MCF 10A (cell line): ENCODE measurements at regions not wholly inside any gene's neighbourhood (a gene's known extent, or its start where the extent isn't known, plus 50 kb on each side); places are given as distances from the start of the nearest gene placed in this dataset.
A peak's percentile ranks its signal among the peaks of the same experiment; 100 is the strongest.

Source experiments
- BruUV-seq: library from RNA; stranded (reverse); fragments of 400-500 nt; replicated peaks from 2 replicates; lab custom pipeline; 2021; lab: Mats Ljungman, UMichigan
- CTCF ChIA-PET: fragments of 300-600 bp; sonication (Branson Sonifier 250); formaldehyde crosslinking; extraction: SDS; loops from one replicate; lab custom pipeline; 2021; ENCODE audit warnings: antibody characterized with exemption, inconsistent platforms; lab: Yijun Ruan, JAX
- POLR2A ChIA-PET: fragments of 300-600, 350-650 bp; sonication (Branson Sonifier 250); formaldehyde crosslinking; extraction: SDS; loops from one replicate; lab custom pipeline; 2020; ENCODE audit warnings: antibody characterized with exemption, inconsistent platforms; lab: Yijun Ruan, JAX
- DNase-seq: peaks from one replicate; pipeline ENCODE4 v3.0.0-alpha.2; 2018; ENCODE audit not compliant: unreplicated experiment
- H3K27ac Mint-ChIP-seq: one replicate; pipeline ENCODE4 v1.8.0; 2022; ENCODE audit warnings: mild to moderate bottlenecking, low read depth, mixed read lengths; ENCODE audit not compliant: unreplicated experiment
- H3K27me3 Mint-ChIP-seq: one replicate; pipeline ENCODE4 v1.8.0; 2022; ENCODE audit warnings: mixed read lengths; ENCODE audit not compliant: insufficient read depth, unreplicated experiment
- H3K36me3 Mint-ChIP-seq: one replicate; pipeline ENCODE4 v1.8.0; 2022; ENCODE audit warnings: mild to moderate bottlenecking, moderate library complexity, mixed read lengths; ENCODE audit not compliant: insufficient read depth, unreplicated experiment
- H3K4me1 Mint-ChIP-seq: one replicate; pipeline ENCODE4 v1.8.0; 2022; ENCODE audit warnings: mixed read lengths; ENCODE audit not compliant: insufficient read depth, unreplicated experiment
- H3K4me3 Mint-ChIP-seq: one replicate; pipeline ENCODE4 v1.8.0; 2022; ENCODE audit warnings: mild to moderate bottlenecking, moderate library complexity, mixed read lengths; ENCODE audit not compliant: unreplicated experiment
- H3K9me3 Mint-ChIP-seq: one replicate; pipeline ENCODE4 v1.8.0; 2022; ENCODE audit warnings: mixed read lengths; ENCODE audit not compliant: unreplicated experiment
- intact Hi-C: fragments of 100-400 bp; cut with micrococcal nuclease; formaldehyde crosslinking; loops from 2 replicates; pipeline ENCODE4 v1.14.1; 2022
- TF ChIP-seq, protein P1 (sequence below): fragments of 200-600 bp; IDR thresholded peaks from one replicate; pipeline ENCODE4 v1.8.0; 2022; ENCODE audit warnings: antibody characterized with exemption, mild to moderate bottlenecking; ENCODE audit not compliant: unreplicated experiment

- DNase-seq: no peak
- H3K27ac Mint-ChIP-seq: no peak overlapping the region
- no TSS peak for BruUV-seq
- peaks cover 11% of the 10 kb centered on the region for H3K4me1 Mint-ChIP-seq
- TF ChIP-seq, protein P1, sequence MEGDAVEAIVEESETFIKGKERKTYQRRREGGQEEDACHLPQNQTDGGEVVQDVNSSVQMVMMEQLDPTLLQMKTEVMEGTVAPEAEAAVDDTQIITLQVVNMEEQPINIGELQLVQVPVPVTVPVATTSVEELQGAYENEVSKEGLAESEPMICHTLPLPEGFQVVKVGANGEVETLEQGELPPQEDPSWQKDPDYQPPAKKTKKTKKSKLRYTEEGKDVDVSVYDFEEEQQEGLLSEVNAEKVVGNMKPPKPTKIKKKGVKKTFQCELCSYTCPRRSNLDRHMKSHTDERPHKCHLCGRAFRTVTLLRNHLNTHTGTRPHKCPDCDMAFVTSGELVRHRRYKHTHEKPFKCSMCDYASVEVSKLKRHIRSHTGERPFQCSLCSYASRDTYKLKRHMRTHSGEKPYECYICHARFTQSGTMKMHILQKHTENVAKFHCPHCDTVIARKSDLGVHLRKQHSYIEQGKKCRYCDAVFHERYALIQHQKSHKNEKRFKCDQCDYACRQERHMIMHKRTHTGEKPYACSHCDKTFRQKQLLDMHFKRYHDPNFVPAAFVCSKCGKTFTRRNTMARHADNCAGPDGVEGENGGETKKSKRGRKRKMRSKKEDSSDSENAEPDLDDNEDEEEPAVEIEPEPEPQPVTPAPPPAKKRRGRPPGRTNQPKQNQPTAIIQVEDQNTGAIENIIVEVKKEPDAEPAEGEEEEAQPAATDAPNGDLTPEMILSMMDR: no peak
- no peak overlapping the region for H3K4me3 Mint-ChIP-seq
- ChIA-PET CTCF (no interaction called here), POLR2A (interaction anchor here (0.7 kb wide), 1 partner anchor 103 kb away, joined by 4 read pairs; no protein-coding TSS in a partner anchor)
- H3K9me3 Mint-ChIP-seq: no peaks in the 10 kb centered on the region
- no peaks in the 10 kb centered on the region for H3K36me3 Mint-ChIP-seq
- no peaks in the 10 kb centered on the region for H3K27me3 Mint-ChIP-seq
- intact Hi-C loops: no loop called here
Observed at GRCh38 chr2:175840256-175840655, 161.8 kb downstream of the LNPK start.

- intact Hi-C loops: no loop called here
- CTCF ChIA-PET: no interaction called here
- TF ChIP-seq, protein P1: no peak
- Mint-ChIP-seq H3K36me3 (no peaks in the 10 kb centered on the region), H3K27me3 (no peaks in the 10 kb centered on the region), H3K4me3 (no peak overlapping the region), H3K4me1 (peaks cover 5% of the 10 kb centered on the region), H3K27ac (no peak overlapping the region), H3K9me3 (no peaks in the 10 kb centered on the region)
- POLR2A ChIA-PET: interaction anchor here (1.1 kb wide), 1 partner anchor 17 kb away, joined by 3 read pairs; no protein-coding TSS in a partner anchor
- DNase-seq: peak; percentile 6
- BruUV-seq: no TSS peak
Observed at GRCh38 chr2:175838979-175839378, 163.1 kb downstream of the LNPK start.

DNA sequence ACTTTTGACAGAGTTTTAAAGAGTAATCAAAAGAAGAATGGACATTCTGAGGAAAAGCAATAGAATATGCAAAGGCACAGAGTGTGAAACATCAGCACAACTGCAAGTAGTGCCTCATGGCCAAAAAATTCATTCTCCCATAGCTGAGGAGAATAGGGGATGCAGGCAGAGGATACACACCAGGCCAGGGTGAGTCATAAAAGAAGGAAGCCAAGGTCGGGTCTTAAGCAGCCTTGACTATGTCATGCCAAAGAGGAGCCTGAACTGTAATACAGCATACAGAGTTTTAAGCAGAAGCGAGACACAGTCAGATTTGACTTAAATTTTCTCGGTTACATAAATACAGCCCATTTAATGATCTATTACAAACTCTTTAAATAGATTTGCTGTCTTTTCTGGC, 165.0 kb downstream of the LNPK start:
- Mint-ChIP-seq H3K36me3 (no peaks in the 10 kb centered on the region), H3K27ac (no peak overlapping the region), H3K4me1 (peaks cover 5% of the 10 kb centered on the region), H3K9me3 (no peaks in the 10 kb centered on the region), H3K27me3 (no peaks in the 10 kb centered on the region), H3K4me3 (no peak overlapping the region)
- ChIA-PET POLR2A (no interaction called here), CTCF (no interaction called here)
- peak; percentile 41 for DNase-seq
- TF ChIP-seq, protein P1: no peak
- intact Hi-C loops: no loop called here
- no TSS peak for BruUV-seq

GRCh38 chr2:175836361-175836760, 165.7 kb downstream of the LNPK start:
- TF ChIP-seq, protein P1: no peak
- Mint-ChIP-seq H3K27ac (no peak overlapping the region), H3K36me3 (no peaks in the 10 kb centered on the region), H3K4me1 (peaks cover 5% of the 10 kb centered on the region), H3K4me3 (no peak overlapping the region), H3K27me3 (no peaks in the 10 kb centered on the region), H3K9me3 (no peaks in the 10 kb centered on the region)
- intact Hi-C loops: no loop called here
- CTCF ChIA-PET: no interaction called here
- POLR2A ChIA-PET: no interaction called here
- no peak for DNase-seq
- BruUV-seq: no TSS peak
